Epithelial cell of esophagus (primary cell): ENCODE measurements at regions not wholly inside any gene's neighbourhood (a gene's known extent, or its start where the extent isn't known, plus 50 kb on each side); places are given as distances from the start of the nearest gene placed in this dataset.

Experiments
- DNase-seq: peaks from one replicate; pipeline ENCODE4 v3.0.0; 2010; ENCODE audit warnings: low read depth
- H3K4me3 ChIP-seq: 2 replicates; pipeline ENCODE4 v1.5.1; 2011; ENCODE audit warnings: mild to moderate bottlenecking, low read length, control low read depth
- CTCF ChIP-seq: IDR thresholded peaks from 2 replicates; pipeline ENCODE4 v1.5.1; 2011; ENCODE audit warnings: low read depth, mild to moderate bottlenecking, low read length, control low read depth, inconsistent platforms; ENCODE audit not compliant: insufficient read depth; ENCODE audit errors: missing control alignments

DNA sequence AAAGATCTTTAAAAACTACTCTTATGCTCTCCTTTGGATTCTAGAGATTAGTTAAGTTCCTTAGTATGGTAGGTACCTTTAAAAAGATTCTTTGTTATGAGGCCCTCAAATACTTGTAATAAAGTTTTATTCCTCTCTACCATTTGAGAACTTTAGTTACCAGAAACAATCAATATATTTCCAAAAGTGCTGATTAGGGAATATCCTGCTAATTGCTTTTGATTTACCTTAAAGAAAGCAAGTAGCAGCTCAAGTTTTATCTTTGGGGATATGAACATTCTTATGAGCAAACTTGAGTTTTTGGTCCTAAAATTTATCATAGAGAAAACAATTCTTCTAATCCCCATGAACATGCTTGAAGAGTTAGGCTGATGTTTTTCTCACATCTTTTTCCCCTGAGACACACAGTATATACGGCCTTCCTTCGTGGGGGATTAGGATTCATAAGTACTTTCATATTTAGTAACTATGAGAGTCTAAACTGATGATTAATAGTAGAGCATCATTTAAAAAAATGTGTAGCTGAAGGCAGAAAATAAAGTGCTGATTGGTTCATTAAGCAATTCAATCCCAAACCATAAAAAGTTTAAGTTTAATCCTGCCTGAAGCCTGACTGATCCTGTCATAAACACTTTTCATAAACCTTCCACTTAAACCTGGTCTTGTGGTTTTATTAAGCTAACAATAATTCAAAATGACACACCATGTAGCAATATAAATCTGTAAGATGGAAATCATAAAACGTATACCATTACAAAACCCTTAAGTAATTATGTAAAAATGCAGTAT, 380.5 kb upstream of the FBXO33 start:
- DNase-seq = no peak
- TF ChIP-seq CTCF = no peak

GRCh38 chr14:39807271-39807670, 375.0 kb upstream of the FBXO33 start:
- no peak for TF ChIP-seq CTCF
- no peak for DNase-seq

More for the DNA sequence above, 380.5 kb upstream of the FBXO33 start:
- H3K4me3 ChIP-seq = no peak overlapping the region

DNA sequence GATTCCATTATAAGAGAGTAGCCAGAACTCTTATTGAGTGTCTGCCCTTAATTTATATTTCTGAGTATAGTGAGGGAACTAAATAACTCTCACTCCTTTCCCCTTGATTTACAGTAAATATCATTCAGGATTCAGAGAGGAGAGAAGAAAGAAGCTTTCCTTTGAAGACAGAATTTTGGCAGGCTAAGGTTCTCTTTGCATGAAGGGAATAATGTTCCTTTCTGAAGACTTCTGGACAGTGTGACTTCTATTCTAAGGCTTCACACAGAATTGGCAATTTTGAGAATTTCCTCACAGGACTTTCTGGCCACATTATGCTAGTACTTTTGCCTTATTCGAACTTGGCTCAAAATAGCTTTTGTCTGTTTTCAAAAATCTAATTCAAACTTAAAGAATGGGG, 352.2 kb upstream of the FBXO33 start:
- no peak for TF ChIP-seq CTCF
- H3K4me3 ChIP-seq = no peak overlapping the region
- DNase-seq = no peak

More at GRCh38 chr14:39807271-39807670, 375.0 kb upstream of the FBXO33 start:
- H3K4me3 ChIP-seq = no peak overlapping the region

- no peak for TF ChIP-seq CTCF
- DNase-seq = no peak
- no peak overlapping the region for H3K4me3 ChIP-seq
Measured at GRCh38 chr14:39781466-39781865, 349.2 kb upstream of the FBXO33 start.

- TF ChIP-seq CTCF = no peak
- DNase-seq = no peak
- H3K4me3 ChIP-seq = no peak overlapping the region
Measured at GRCh38 chr14:39773387-39774126, 341.3 kb upstream of the FBXO33 start.

DNA sequence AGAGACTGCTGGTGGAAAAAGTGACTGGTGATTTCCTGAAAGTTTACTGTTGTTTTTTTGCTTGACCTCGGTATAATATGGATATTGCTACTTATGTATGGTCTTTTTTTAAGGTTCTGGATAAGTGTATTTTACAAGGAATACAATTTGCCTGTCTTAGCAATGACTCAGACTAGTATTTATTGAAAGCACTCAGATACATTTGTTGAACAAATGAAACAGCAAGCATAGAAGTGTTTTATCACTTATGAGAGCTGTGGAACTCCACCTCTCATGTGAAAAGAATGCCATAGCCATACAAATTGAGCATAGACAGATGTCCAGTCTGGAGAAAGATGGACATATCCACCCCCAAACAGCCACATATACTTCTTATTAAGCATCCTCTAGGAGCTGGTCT, 340.4 kb upstream of the FBXO33 start:
- no peak for DNase-seq

More for the DNA sequence above, 340.4 kb upstream of the FBXO33 start:
- TF ChIP-seq CTCF = no peak
- no peak overlapping the region for H3K4me3 ChIP-seq
